ENCODE measurements at regions not wholly inside any gene's neighbourhood (a gene's known extent, or its start where the extent isn't known, plus 50 kb on each side); places are given as distances from the start of the nearest gene placed in this dataset.
A peak's percentile ranks its signal among the peaks of the same experiment; 100 is the strongest.

DNA sequence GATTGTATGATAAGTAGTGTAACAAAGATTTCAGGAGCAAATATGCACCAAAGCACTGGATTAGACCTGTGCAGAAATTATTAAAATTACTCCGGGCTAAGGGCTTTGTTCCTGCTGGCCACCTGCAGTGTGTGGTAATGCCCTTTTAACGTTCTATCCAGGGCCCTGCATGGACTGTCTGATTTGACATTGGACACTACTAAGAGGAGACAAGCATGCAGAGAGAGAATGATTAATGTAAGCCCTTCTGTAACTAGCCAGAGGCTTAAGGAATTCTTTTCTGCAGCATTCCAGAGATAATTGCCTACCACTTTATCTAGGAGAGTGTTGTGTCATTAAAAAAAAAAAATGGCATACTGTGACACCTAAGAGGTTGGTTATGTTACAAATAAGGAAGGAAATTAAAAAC lies 117.0 kb downstream of the PCDH7 start:
- peak; percentile 93 for FAIRE-seq
- peak; percentile 36 for DNase-seq (ENCODE audit: low spot score)

- no peak for DNase-seq (ENCODE audit: low spot score)
- no peak for FAIRE-seq
These were observed 117.7 kb downstream of the PCDH7 start for GRCh38 chr4:30837861-30838260.

GRCh38 chr4:30838331-30838730 lies 118.2 kb downstream of the PCDH7 start:
- DNase-seq (ENCODE audit: low spot score) (no peak), FAIRE-seq (no peak)

DNA sequence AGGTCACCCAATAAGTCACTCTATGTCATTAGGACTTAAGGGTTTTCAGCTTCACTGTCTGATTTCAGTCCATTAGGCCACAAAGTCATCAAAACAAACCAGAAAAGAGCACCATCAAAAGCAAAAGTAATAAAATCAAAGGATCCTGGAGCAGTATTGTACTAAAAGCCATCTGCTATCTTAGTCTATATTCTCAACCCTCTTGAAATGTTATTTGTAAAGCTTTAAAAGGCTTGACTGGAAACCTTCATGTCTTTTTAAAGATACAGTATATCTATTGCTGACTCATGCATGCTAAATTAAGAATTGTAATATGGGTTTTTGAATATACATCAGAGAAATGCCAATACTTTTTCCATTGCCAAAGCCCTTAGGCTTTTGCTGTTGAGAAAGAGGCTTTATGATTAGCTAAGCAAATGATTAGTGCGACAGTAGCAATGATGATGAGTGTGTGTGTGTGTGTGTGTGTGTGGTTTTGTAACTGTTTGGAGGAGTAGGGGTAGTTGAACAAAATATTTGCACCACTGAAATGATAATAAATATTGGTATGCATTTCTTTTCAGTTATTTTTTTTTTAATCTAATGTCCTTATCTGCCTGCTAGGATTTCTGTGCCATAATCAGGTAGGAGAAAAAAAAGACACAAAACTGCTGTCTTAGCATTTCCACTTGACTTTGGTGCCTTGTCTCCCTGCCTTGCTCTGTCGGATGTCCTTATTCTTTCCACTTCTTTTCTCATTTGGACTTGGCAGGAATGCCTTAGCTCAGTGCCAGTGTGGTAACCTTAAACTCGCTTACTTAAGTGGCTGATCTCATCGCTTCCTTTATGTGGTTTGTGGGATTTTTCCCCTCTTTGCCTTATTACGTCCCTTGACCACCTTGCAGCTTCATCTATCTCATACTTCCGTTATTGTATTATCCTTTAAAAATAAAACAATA lies 119.7 kb downstream of the PCDH7 start:
- DNase-seq (ENCODE audit: low spot score) (peak; percentile 83), FAIRE-seq (peak; percentile 98)

GRCh38 chr4:30840571-30840970 lies 120.4 kb downstream of the PCDH7 start:
- DNase-seq (ENCODE audit: low spot score) (peak; percentile 25), FAIRE-seq (peak; percentile 46)

GRCh38 chr4:30842142-30842541 lies 122.0 kb downstream of the PCDH7 start:
- DNase-seq (ENCODE audit: low spot score) (no peak), FAIRE-seq (no peak)

DNA sequence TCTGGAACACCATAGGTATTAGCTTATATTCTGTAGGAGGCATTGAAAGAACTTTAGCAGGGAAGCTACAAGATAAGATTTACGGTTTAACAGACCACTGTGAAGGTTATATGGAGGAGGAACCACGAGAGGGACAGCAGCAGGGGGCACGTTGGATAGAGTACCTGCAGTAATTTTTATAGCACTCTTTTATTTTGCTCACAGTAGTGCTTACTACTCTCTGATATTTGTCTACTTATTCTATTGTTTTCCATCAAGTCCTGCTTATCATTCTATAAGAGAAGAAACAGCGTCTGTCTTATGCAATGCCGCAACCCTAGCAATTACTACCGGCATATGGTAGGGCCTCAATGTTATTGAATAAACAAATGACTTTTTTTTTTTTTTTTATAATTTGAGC lies 122.5 kb downstream of the PCDH7 start:
- DNase-seq (ENCODE audit: low spot score) (no peak), FAIRE-seq (no peak)

DNA sequence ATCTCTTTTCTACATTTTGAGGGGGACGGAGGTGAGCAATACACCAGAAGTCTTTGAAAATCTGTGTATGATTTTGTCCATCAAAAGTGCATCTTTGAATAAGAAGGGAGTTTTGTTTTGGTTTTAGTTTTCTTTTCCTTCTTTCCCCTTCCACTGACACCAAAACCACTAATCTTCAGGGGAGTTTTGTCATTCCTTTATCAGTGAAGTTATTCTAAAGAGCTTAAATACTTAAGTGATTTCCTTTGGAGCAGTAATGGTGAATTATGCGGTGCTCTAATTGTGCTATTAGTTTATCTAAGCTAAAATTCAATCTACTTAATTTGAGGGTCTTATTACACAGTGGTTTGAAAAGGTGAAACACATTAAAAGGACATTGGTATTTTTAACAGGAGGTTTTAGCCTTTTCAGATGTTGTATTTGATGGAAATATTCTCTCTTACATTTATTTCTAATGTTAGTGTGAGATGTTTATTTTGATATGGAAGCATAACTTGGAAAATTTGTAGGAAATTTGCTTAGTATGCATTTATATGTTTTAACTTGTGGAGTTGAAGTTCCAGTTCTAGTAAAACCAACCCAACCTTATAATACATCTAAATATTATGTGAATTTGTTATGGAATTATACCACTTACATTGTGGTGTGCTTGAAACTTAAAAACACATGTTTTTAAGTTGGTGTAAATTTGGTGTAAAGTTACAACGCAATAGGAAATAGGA lies 124.9 kb downstream of the PCDH7 start:
- FAIRE-seq = no peak
- DNase-seq (ENCODE audit: low spot score) = no peak

- FAIRE-seq (peak; percentile 97), DNase-seq (ENCODE audit: low spot score) (no peak)
These were observed 127.0 kb downstream of the PCDH7 start for GRCh38 chr4:30847167-30847566.

DNA sequence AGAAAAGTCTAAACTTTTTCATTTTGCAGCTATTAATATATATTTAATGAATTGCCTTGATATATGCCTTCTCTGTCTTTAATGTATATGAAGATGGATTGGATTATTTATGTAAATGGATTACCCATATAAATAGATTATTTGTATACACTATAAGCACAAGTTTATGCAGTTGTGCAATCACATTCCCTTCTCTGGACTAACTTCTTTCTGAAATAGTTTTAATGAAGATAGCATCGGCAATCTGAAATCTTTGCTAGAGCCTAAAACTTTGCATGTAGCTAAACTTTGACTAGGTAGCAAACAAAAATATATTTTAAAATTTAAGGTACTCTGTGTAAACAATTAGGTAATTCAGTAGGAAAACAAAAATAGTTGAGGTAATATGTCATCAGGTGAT lies 127.8 kb downstream of the PCDH7 start:
- FAIRE-seq (no peak), DNase-seq (ENCODE audit: low spot score) (no peak)

GRCh38 chr4:30854531-30854930 lies 134.4 kb downstream of the PCDH7 start:
- DNase-seq (ENCODE audit: low spot score) = no peak
- FAIRE-seq = no peak

DNA sequence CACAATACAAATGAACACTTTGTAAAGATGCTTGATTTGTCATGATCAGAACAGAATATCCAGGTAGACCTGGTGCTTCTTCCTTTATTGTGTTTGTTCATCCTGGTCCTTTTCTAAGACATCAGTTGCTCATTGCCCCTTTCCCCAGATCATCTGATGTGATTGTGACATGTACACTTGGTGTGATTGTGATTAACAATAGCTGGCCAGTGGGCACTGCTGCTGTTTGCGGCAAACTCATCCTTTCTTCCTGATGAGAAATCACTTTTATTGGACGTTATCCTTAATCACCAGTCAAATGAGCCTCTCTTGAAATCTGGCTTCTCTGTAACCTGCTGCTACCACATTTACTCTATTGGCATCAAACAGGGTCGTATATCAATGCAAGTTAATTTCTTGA lies 135.1 kb downstream of the PCDH7 start:
- FAIRE-seq (peak; percentile 97), DNase-seq (ENCODE audit: low spot score) (no peak)

DNA sequence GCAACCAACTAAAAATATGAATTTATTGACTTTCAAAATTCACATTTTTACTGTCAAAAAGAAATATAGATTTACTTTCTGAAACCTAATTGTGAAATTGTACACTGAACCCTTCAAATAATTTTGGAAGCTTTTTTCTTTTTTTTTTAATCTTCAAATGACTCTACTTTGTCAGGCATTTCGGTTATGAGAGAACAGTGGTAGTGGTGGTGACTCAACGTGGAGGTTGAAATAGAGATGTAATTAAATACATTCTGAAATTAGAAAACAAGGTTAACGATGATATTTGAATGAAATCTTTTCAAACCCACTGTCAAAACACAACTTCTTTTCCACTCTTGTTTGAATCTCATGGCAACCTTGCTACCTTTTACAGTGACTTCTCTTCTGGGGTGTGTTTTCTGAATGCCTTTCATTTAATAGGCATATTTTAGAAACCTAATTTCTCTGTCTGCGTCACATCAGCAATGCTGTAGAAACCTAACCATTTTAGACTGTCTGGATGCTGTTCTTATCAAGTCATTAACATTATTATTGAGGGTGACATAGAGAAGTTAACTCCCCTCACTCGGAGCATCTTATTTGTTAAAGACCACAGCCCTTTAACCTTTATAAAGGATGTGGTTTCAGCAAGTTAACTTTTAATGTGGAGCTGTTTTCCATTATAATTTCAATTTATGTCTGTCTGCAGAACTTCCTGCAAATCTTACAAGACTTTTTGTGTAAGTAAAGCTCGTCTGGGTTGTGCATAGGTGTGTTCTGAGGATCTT lies 136.8 kb downstream of the PCDH7 start:
- DNase-seq (ENCODE audit: low spot score) (no peak), FAIRE-seq (peak; percentile 62)

- FAIRE-seq = peak; percentile 95
- no peak for DNase-seq (ENCODE audit: low spot score)
These were observed 140.8 kb downstream of the PCDH7 start for GRCh38 chr4:30860978-30861377.

DNA sequence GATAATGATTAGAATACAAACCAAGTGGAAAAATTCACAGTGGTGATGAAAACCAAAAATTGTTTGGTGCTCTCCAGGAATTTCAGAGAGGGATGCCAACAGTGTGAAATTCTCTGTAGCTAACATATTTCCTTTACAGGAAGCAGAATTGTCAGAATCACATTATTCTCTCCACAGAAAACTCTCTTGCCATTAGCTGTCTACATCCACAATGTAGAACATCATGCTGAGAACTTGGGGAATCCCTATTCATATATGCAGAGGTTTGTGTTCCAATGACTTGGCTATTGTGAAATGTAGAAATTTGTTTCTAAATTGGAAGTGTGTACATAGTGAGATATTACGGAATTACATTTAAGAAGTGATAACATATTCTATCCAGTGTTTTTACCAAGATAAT lies 142.0 kb downstream of the PCDH7 start:
- DNase-seq (ENCODE audit: low spot score) (no peak), FAIRE-seq (no peak)

- peak; percentile 95 for FAIRE-seq
- DNase-seq (ENCODE audit: low spot score) = no peak
These were observed 142.9 kb downstream of the PCDH7 start for GRCh38 chr4:30863021-30863420.

- DNase-seq (ENCODE audit: low spot score) (no peak), FAIRE-seq (peak; percentile 89)
These were observed 145.5 kb downstream of the PCDH7 start for GRCh38 chr4:30865691-30866090.

DNA sequence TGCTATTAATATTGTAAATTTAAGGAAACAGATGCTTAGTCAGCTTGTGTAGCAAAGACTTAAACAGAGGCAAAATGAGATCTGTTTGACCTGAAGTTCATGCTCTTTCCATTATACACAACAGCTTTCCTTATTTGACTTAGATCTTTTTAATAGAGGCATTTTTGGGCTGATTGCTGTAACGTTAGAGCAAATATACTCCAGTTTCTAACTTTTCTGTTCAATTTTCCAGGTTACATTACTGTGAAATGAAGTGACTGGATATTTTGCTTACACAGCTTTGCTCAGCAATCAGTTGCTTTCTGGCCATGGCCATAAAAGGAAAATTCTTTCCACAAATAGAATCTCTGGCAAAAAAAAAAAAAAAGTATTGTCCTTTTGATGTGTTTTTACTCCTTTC lies 146.2 kb downstream of the PCDH7 start:
- no peak for DNase-seq (ENCODE audit: low spot score)
- peak; percentile 70 for FAIRE-seq

DNA sequence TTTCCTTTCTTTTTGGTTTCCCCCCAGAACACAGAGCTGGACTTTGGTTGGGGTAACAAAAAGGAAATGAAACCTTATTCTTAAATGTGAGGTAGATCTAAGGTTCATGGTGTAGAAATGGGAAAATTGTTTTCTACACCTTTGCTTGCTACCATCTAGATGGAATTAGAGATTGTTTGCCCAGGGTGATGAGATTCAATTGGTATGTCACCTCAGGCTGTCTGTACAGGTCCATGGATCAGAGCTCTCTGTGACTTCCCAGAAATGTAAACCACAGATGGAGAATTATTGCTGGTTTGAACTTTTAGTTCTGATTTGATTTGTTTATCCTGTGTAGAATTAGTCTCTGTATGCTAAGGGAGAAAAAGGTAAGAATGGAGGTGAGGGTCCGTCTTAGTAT lies 146.7 kb downstream of the PCDH7 start:
- DNase-seq (ENCODE audit: low spot score) (peak; percentile 57), FAIRE-seq (peak; percentile 97)

- DNase-seq (ENCODE audit: low spot score) = peak; percentile 32
- FAIRE-seq = no peak
These were observed 147.3 kb downstream of the PCDH7 start for GRCh38 chr4:30867427-30867826.

- FAIRE-seq = peak; percentile 89
- DNase-seq (ENCODE audit: low spot score) = no peak
These were observed 148.1 kb downstream of the PCDH7 start for GRCh38 chr4:30868111-30868895.

All from urothelium cell line (cell line).